ENCODE measurements at regions not wholly inside any gene's neighbourhood (a gene's known extent, or its start where the extent isn't known, plus 50 kb on each side); places are given as distances from the start of the nearest gene placed in this dataset.

GRCh38 chr10:42997849-42998165 is 79.1 kb upstream of the RET start:
- DNase-seq (ENCODE audit: extremely low spot score) = no peak
- no peak for TF ChIP-seq SP1 (IDR thresholded peaks at IDR 0.05)
- no peak for TF ChIP-seq ARNT (IDR thresholded peaks at IDR 0.05)
- TF ChIP-seq FOXM1 (IDR thresholded peaks at IDR 0.05; ENCODE audit: borderline replicate concordance) = no peak
- no peak for TF ChIP-seq ZNF384 (IDR thresholded peaks at IDR 0.05)
- no peak for TF ChIP-seq TARDBP (IDR thresholded peaks at IDR 0.05)
- no peak for TF ChIP-seq LEF1 (IDR thresholded peaks at IDR 0.05; ENCODE audit: borderline replicate concordance)
- no peak for TF ChIP-seq SUZ12 (IDR thresholded peaks at IDR 0.05)
- TF ChIP-seq FOXK2 (IDR thresholded peaks at IDR 0.05) = no peak
- no peak for TF ChIP-seq ELF4 (IDR thresholded peaks at IDR 0.05)
- no peak for TF ChIP-seq PKNOX1 (IDR thresholded peaks at IDR 0.05)
- no peak for TF ChIP-seq NFRKB (IDR thresholded peaks at IDR 0.05)
- TF ChIP-seq FOXA1 (IDR thresholded peaks at IDR 0.05) = no peak
- no peak for TF ChIP-seq L3MBTL2 (conservative IDR thresholded peaks at IDR 0.05)
- no peak for TF ChIP-seq CTBP1 (IDR thresholded peaks at IDR 0.05; ENCODE audit: borderline replicate concordance)
- no peak for TF ChIP-seq BHLHE40 (IDR thresholded peaks at IDR 0.05; ENCODE audit: borderline replicate concordance)
- no peak for TF ChIP-seq HDGF (IDR thresholded peaks at IDR 0.05; ENCODE audit: borderline replicate concordance)
- POLR2A ChIA-PET = no interaction called here
- CTCF ChIA-PET = no interaction called here

DNA sequence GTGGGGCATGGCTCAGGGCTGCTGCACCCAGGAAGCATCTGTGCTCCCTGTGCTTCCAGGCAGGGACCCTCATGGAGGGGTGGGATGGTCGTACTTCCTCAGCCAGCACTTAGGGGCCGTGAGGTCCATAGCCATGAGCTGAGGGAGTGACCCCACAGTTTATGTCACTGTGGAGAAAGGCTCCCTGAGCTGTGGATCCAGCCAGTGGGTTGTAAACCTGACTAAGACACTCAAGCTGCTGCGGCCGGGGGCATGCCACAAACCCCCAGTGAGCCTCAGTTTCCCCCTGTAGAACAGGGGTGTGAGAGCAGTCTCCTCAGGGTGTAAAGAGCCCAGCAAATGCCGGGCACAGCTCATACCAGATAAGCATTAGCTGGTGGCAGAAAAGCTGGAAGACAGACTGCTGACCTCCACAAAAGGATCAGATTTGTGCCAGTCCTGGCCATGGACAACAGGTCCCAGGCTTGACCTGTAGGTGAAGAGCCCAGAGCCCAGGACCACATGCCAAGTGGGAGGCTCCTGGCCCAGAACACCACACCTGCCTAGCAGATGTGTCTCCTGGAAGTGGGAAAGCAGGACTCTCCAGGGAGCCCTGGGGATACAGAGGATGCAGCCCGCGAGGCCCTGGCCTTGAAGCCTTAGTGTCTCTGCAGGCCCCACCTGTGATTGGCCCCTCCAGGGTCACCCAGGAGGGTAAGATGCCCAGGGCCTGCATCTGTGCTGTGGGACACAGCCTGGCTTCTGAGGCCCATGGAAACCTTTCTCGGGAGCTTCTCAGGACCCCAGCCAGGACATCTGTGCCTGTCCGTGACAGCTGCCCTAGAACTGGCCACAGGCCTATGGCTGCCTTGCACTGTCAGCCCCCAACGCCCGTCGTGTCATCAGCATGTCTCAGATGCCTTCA is 78.1 kb upstream of the RET start:
- TF ChIP-seq HDGF (IDR thresholded peaks at IDR 0.05; ENCODE audit: borderline replicate concordance) (no peak), ELF4 (IDR thresholded peaks at IDR 0.05) (no peak), LEF1 (IDR thresholded peaks at IDR 0.05; ENCODE audit: borderline replicate concordance) (no peak), CTBP1 (IDR thresholded peaks at IDR 0.05; ENCODE audit: borderline replicate concordance) (no peak), ZNF384 (IDR thresholded peaks at IDR 0.05) (no peak), SUZ12 (IDR thresholded peaks at IDR 0.05) (no peak), PKNOX1 (IDR thresholded peaks at IDR 0.05) (no peak), FOXM1 (IDR thresholded peaks at IDR 0.05; ENCODE audit: borderline replicate concordance) (no peak), TARDBP (IDR thresholded peaks at IDR 0.05) (no peak), NFRKB (IDR thresholded peaks at IDR 0.05) (no peak), ARNT (IDR thresholded peaks at IDR 0.05) (no peak), FOXK2 (IDR thresholded peaks at IDR 0.05) (no peak), L3MBTL2 (conservative IDR thresholded peaks at IDR 0.05) (no peak), SP1 (IDR thresholded peaks at IDR 0.05) (no peak)
- POLR2A ChIA-PET = no interaction called here
- no peak for DNase-seq (ENCODE audit: extremely low spot score)
- CTCF ChIA-PET = interaction anchor here (0.6 kb wide), 1 partner anchor 142 kb away, joined by 3 read pairs; no protein-coding TSS in a partner anchor

- CTCF ChIA-PET = no interaction called here
- POLR2A ChIA-PET = no interaction called here
- no peak for DNase-seq (ENCODE audit: extremely low spot score)
- no peak for TF ChIP-seq FOXK2 (IDR thresholded peaks at IDR 0.05)
- TF ChIP-seq CTBP1 (IDR thresholded peaks at IDR 0.05; ENCODE audit: borderline replicate concordance) = no peak
- TF ChIP-seq LEF1 (IDR thresholded peaks at IDR 0.05; ENCODE audit: borderline replicate concordance) = no peak
- TF ChIP-seq BHLHE40 (IDR thresholded peaks at IDR 0.05; ENCODE audit: borderline replicate concordance) = no peak
- no peak for TF ChIP-seq ELF4 (IDR thresholded peaks at IDR 0.05)
- no peak for TF ChIP-seq SP1 (IDR thresholded peaks at IDR 0.05)
- no peak for TF ChIP-seq SUZ12 (IDR thresholded peaks at IDR 0.05)
- TF ChIP-seq TARDBP (IDR thresholded peaks at IDR 0.05) = no peak
- TF ChIP-seq HDGF (IDR thresholded peaks at IDR 0.05; ENCODE audit: borderline replicate concordance) = no peak
- TF ChIP-seq ARNT (IDR thresholded peaks at IDR 0.05) = no peak
Observed at GRCh38 chr10:42999385-43000020, 77.4 kb upstream of the RET start.

DNA sequence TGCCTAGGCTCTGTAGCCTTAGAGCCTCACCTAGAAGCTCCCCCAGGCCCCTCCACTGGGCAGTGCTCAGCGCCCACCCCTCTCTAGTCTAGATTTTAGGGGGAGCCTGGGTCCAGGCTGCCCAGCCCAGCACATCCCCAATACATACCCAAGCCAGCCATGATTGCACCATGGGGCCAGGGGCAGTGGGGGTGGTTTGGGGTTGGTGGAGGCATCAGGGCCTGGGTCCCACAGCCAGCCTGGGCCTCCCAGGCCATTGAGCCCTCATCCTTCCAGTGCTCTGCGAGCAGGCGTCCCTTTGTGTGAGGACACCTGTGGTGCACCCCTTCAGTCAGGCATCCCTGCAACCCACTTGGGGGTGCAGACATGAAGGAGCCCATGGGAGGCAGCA is 76.9 kb upstream of the RET start:
- POLR2A ChIA-PET = no interaction called here
- CTCF ChIA-PET = no interaction called here
- no peak for DNase-seq (ENCODE audit: extremely low spot score)
- TF ChIP-seq FOXM1 (IDR thresholded peaks at IDR 0.05; ENCODE audit: borderline replicate concordance) (no peak), LEF1 (IDR thresholded peaks at IDR 0.05; ENCODE audit: borderline replicate concordance) (no peak), NFRKB (IDR thresholded peaks at IDR 0.05) (no peak), PKNOX1 (IDR thresholded peaks at IDR 0.05) (no peak), SUZ12 (IDR thresholded peaks at IDR 0.05) (no peak), SP1 (IDR thresholded peaks at IDR 0.05) (no peak), FOXK2 (IDR thresholded peaks at IDR 0.05) (no peak), HDGF (IDR thresholded peaks at IDR 0.05; ENCODE audit: borderline replicate concordance) (no peak), CTBP1 (IDR thresholded peaks at IDR 0.05; ENCODE audit: borderline replicate concordance) (no peak), TARDBP (IDR thresholded peaks at IDR 0.05) (no peak), FOXA1 (IDR thresholded peaks at IDR 0.05) (no peak), BHLHE40 (IDR thresholded peaks at IDR 0.05; ENCODE audit: borderline replicate concordance) (no peak), ELF4 (IDR thresholded peaks at IDR 0.05) (no peak), ZNF384 (IDR thresholded peaks at IDR 0.05) (no peak), L3MBTL2 (conservative IDR thresholded peaks at IDR 0.05) (no peak)

DNA sequence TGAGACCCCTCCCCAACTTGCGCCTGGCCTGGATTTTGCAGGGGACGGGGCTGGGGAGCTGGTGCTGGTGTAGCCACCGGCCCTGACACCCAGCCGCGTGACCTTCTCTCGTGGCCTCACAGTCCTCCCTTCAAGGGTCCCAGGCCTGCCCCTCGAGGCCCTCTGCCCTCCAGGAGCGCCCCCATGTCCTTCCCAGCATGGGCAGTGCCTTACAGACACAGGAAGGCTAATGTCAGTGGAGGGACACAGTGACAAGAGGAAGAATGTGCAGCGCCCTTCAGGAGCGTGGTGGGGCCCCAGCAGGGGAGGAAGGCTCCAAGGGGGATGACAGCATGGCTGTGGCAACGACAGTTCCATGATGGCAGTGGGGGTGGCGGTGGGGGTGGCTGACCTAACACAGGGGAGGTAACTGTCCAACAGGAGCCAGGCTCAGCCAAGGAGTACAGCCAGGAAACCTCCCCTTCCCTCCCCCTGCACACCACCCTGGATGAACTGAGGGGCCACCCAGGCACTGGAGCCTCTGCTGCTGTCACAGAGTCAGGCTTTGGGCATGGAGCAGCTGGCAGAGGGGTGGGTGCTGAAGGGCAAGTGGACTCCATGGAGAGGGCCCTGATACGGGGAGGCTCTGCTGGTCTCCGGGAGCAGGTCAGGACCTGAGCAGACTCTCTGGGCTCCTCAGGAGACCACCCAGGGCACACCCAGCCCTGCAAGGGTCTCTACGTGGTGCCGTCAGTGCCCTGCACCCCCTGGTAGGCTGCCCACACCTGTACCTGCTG is 76.0 kb upstream of the RET start:
- CTCF ChIA-PET = no interaction called here
- no peak for DNase-seq (ENCODE audit: extremely low spot score)
- TF ChIP-seq ARNT (IDR thresholded peaks at IDR 0.05) = no peak
- no peak for TF ChIP-seq HDGF (IDR thresholded peaks at IDR 0.05; ENCODE audit: borderline replicate concordance)
- no peak for TF ChIP-seq L3MBTL2 (conservative IDR thresholded peaks at IDR 0.05)
- TF ChIP-seq FOXK2 (IDR thresholded peaks at IDR 0.05) = no peak
- TF ChIP-seq LEF1 (IDR thresholded peaks at IDR 0.05; ENCODE audit: borderline replicate concordance) = no peak
- no peak for TF ChIP-seq SUZ12 (IDR thresholded peaks at IDR 0.05)
- no peak for TF ChIP-seq CTBP1 (IDR thresholded peaks at IDR 0.05; ENCODE audit: borderline replicate concordance)
- no peak for TF ChIP-seq TARDBP (IDR thresholded peaks at IDR 0.05)
- TF ChIP-seq ELF4 (IDR thresholded peaks at IDR 0.05) = no peak
- TF ChIP-seq PKNOX1 (IDR thresholded peaks at IDR 0.05) = no peak
- TF ChIP-seq SP1 (IDR thresholded peaks at IDR 0.05) = no peak
- no peak for TF ChIP-seq ZNF384 (IDR thresholded peaks at IDR 0.05)
- no peak for TF ChIP-seq FOXA1 (IDR thresholded peaks at IDR 0.05)
- TF ChIP-seq NFRKB (IDR thresholded peaks at IDR 0.05) = no peak
- no peak for TF ChIP-seq FOXM1 (IDR thresholded peaks at IDR 0.05; ENCODE audit: borderline replicate concordance)
- no peak for TF ChIP-seq BHLHE40 (IDR thresholded peaks at IDR 0.05; ENCODE audit: borderline replicate concordance)
- POLR2A ChIA-PET = no interaction called here

Measured in HEK293T (cell line).